Large intestine (tissue), 3 donors: ENCODE measurements at regions not wholly inside any gene's neighbourhood (a gene's known extent, or its start where the extent isn't known, plus 50 kb on each side); places are given as distances from the start of the nearest gene placed in this dataset.
"Not testable (repeated sequence)": the region's sequence is repeated elsewhere in the genome, so short reads cannot be mapped to it uniquely, and the experiment has no call there.

Source experiments
- DNase-seq, 2 donors: peaks; one replicate each; pipeline versions ENCODE4 v3.0.0 to v3.0.0-alpha.2; 2013
- H3K27ac ChIP-seq: one replicate; pipeline ENCODE4 v1.5.1; 2013; ENCODE audit warnings: low read length
- H3K27me3 ChIP-seq: 2 replicates; pipeline ENCODE4 v1.6.1; 2013; ENCODE audit warnings: low read length; ENCODE audit not compliant: control insufficient read depth, insufficient read depth
- H3K36me3 ChIP-seq: 2 replicates; pipeline ENCODE4 v1.6.1; 2013; ENCODE audit warnings: low read length; ENCODE audit not compliant: control insufficient read depth, insufficient read depth
- H3K4me1 ChIP-seq: one replicate; pipeline ENCODE4 v1.6.1; 2013; ENCODE audit warnings: low read length; ENCODE audit not compliant: control insufficient read depth, insufficient read depth
- H3K4me3 ChIP-seq: one replicate; pipeline ENCODE4 v1.5.1; 2013; ENCODE audit warnings: low read length
- H3K9me3 ChIP-seq: one replicate; pipeline ENCODE4 v1.6.1; 2013; ENCODE audit warnings: mild to moderate bottlenecking, low read depth, low read length, moderate library complexity; ENCODE audit not compliant: control insufficient read depth
- WGBS: methylation state at CpG from one replicate; pipeline ENCODE4 v1.1.5; 2013; ENCODE audit warnings: low lambda C conversion rate; ENCODE audit not compliant: insufficient coverage; 5-methylcytosine and 5-hydroxymethylcytosine counted together

DNA sequence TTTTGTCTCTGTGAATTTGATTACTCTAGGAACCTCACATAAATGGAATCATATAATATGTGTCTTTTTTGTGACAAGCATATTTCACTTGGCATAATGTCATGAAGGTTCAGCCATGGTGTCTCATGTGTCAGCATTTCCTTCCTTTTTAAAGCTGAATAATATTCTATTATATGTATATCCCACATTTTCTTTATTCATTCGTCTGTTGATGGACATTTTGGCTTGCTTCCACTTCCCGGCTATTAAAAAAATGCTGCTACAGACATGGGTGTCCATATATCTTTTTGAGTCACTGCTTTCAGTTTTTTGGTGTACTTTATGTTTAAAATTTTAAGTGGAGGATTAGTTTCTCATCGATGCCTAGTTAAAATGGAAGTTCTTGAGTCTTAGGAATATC is 59.8 kb upstream of the C5orf63 start:
- 100% methylated on average over 2 of the region's 3 CpGs for WGBS
- Histone ChIP-seq H3K9me3 (no peaks in the 10 kb centered on the region), H3K4me1 (no peaks in the 10 kb centered on the region), H3K4me3 (no peak overlapping the region), H3K36me3 (no peaks in the 10 kb centered on the region), H3K27me3 (no peaks in the 10 kb centered on the region), H3K27ac (no peak overlapping the region)
- no peak for DNase-seq

DNA sequence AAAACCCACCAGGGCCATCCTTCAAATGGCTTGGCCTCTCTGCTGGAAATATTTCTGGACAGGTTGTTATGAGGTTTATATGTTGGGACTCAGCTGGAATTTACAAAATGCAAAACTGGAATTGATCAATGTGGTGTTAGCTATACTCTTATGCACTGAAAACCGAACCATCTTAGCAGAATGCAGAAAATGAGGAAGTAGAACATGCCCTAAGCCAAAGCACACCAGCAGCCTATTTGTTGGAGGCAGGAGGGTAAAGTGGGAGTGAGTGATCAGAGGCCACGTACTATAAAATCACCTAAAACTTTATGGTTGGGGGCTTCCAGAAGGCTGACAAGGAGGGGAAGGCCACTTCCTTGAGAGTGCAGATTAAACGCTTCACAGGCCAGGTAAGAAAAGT is 63.6 kb upstream of the C5orf63 start:
- no peaks in the 10 kb centered on the region for H3K9me3 ChIP-seq
- H3K4me3 ChIP-seq, result no peak overlapping the region
- H3K36me3 ChIP-seq, result no peaks in the 10 kb centered on the region
- 86% methylated on average over 1 of the region's 3 CpGs for WGBS
- H3K27ac ChIP-seq, result no peak overlapping the region
- no peak for DNase-seq
- H3K27me3 ChIP-seq, result no peaks in the 10 kb centered on the region
- H3K4me1 ChIP-seq, result no peaks in the 10 kb centered on the region

DNA sequence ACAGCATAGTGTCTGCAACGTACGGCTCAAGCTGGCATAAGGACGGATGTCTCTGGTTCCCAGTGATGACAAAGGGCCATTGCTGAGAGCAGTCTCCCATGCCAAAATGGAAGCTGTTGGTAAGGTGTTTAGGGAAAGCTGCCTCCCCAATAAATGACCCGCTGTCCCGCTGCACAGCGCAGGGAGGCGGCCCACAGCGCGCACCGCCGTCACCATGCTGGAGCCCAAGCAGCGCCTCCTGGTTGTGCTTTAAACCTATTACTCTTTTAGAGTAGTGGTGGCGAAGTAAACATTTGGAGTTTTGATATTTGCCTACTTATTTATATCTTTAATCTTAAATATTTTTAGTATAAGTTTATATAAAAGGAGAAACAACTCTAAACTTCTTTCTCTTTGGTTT is 70.4 kb upstream of the C5orf63 start:
- no CpG with 5 or more reads among the region's 13 CpGs for WGBS

DNA sequence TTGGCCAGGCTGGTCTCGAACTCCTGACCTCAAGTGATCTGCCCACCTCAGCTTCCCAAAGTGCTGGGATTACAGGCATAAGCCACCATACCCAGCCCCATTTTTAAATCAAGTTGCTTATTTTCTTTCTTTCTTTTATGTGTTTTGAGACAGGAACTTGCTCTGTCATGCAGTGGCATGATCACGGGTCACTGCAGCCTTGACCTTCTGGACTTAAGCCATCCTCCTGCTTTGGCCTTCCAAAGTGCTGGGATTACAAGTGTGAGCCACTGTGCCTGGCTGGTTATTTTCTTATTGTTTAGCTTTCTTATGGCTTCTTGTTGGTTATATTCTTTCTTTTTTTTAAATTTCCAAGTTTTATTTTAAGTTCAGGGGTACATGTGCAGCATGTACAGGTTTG is 79.7 kb upstream of the C5orf63 start:
- Histone ChIP-seq H3K4me3 (no peak overlapping the region), H3K9me3 (no peaks in the 10 kb centered on the region), H3K4me1 (no peaks in the 10 kb centered on the region), H3K27ac (no peak overlapping the region), H3K27me3 (no peaks in the 10 kb centered on the region), H3K36me3 (no peaks in the 10 kb centered on the region)
- DNase-seq, result no peak
- no CpG with 5 or more reads among the region's 2 CpGs for WGBS

More for the DNA sequence above, 70.4 kb upstream of the C5orf63 start:
- Histone ChIP-seq H3K27ac (no peak overlapping the region), H3K9me3 (peaks cover 3% of the 10 kb centered on the region), H3K36me3 (no peaks in the 10 kb centered on the region), H3K27me3 (peaks cover 6% of the 10 kb centered on the region), H3K4me1 (no peaks in the 10 kb centered on the region), H3K4me3 (no peak overlapping the region)
- DNase-seq, result no peak

DNA sequence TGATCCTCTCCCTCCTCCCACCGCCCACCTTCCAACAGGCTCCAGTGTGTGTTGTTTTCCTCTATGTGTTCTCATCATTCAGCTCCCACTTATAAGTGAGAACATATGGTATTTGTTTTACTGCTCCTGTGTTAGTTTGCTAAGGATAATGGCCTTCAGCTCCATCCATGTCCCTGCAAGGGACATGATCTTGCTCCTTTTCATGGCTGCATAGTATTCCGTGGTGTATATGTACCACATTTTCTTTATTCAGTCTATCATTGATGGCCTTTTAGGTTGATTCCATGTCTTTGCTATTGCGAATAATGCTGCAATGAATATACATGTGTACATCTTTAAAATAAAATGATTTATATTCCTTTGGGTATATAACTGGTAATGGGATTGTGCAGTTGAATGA is 80.2 kb upstream of the C5orf63 start:
- H3K4me3 ChIP-seq, result no peak overlapping the region
- no peaks in the 10 kb centered on the region for H3K4me1 ChIP-seq
- no peak overlapping the region for H3K27ac ChIP-seq
- H3K9me3 ChIP-seq, result no peaks in the 10 kb centered on the region
- WGBS, result 100% methylated on average over 1 of the region's 3 CpGs
- no peaks in the 10 kb centered on the region for H3K27me3 ChIP-seq
- no peak for DNase-seq
- no peaks in the 10 kb centered on the region for H3K36me3 ChIP-seq

DNA sequence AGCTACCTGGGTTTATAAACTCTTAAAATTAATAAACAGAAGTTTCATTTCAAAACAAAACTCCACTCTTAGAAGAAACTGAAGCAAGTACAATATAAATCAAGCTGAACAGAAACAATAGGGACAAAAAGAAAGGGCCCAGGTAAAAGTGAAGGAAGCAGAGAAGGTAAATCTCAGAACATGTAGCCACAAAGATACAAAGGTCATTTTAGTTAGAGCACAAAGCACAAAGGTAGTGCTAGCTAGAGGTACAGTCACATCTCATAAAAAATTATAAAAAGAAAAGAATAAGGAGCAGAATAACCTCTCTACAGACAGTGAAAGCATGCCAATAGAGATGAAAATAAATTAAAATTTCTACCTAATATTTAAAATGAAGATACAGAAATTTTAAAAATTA is 90.4 kb upstream of the C5orf63 start:
- Histone ChIP-seq H3K4me1 (no peaks in the 10 kb centered on the region), H3K36me3 (no peaks in the 10 kb centered on the region), H3K4me3 (no peak overlapping the region), H3K9me3 (no peaks in the 10 kb centered on the region), H3K27ac (no peak overlapping the region), H3K27me3 (no peaks in the 10 kb centered on the region)
- peak in 1 of 2 donors; percentile 20 for DNase-seq

DNA sequence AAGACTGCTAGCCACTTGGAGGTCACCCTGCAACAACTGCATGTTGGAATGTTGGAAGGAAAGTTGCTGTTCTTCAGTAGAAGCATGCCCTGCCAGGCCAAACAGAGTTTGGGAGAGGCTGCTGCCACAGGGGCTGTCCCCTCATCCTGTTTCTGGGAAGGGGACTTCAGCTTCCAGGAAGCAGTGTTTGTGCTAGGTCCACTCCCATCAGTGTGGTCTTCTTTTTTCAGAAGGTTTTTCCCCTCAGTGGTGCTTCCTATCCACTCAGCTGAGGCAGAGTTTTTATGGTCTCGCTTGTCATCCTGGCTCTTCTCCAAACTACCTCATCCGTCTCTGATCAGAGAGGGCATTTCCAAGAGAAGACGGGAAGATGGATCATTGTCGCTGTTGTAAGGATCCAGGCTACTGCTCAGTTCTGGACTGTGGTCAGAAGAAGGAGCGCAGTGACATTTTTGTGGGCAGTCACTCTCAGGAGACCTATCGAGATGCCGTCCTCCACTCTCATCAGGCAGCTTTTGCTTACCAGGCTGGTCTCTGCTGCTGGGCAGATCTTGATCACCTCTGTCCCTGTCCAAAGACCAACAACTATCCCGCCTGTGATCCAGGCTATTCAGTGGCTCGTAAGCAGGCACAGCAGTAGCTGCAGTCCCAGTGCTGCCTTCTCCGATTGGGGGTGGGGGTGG is 97.8 kb upstream of the C5orf63 start:
- Histone ChIP-seq H3K27me3 (no peaks in the 10 kb centered on the region), H3K36me3 (no peaks in the 10 kb centered on the region), H3K4me1 (no peaks in the 10 kb centered on the region), H3K9me3 (peaks cover 6% of the 10 kb centered on the region), H3K4me3 (no peak overlapping the region), H3K27ac (no peak overlapping the region)
- WGBS, result 83% methylated on average over 1 of the region's 10 CpGs
- no peak for DNase-seq

DNA sequence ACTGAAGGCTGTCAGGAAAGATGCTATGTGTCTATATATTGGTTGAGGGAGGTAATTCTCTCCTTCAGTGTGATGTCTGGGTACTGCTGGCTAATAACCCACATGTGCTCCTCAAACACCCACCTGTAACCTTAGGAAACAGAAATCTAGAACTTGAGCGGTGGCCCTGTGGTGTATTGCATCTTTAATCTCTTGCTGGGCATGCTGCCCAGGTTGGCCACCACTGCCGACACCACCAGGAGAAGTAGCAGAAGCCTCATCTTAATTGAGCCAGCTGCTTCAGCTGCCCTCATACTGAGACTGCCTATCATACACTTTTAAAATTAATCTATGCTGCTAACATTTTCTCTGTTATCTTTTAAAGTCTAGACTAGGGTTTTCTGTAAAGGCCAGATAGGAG is 103.5 kb upstream of the C5orf63 start:
- no peak for DNase-seq
- Histone ChIP-seq H3K4me1 (no peaks in the 10 kb centered on the region), H3K9me3 (peaks cover 6% of the 10 kb centered on the region), H3K4me3 (no peak overlapping the region), H3K27ac (no peak overlapping the region), H3K36me3 (no peaks in the 10 kb centered on the region), H3K27me3 (no peaks in the 10 kb centered on the region)
- no CpG with 5 or more reads among the region's 2 CpGs for WGBS

DNA sequence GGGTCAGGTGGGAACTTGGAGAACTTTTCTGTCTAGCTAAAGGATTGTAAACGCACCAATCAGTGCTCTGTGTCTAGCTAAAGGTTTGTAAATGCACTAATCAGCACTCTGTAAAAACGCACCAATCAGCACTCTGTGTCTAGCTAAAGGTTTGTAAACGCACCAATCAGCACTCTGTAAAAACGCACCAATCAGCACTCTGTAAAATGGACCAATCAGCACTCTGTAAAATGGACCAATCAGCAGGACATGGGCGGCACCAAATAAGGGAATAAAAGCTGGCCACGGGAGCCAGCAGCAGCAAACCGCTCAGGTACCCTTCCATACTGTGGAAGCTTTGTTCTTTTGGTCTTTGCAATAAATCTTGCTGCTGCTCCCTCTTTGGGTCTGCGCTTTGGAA is 108.0 kb upstream of the MEGF10 start:
- H3K27ac ChIP-seq, H3K27me3 ChIP-seq, H3K4me1 ChIP-seq, H3K36me3 ChIP-seq, H3K4me3 ChIP-seq, DNase-seq, H3K9me3 ChIP-seq: not testable (repeated sequence)
- no CpG with 5 or more reads among the region's 8 CpGs for WGBS

DNA sequence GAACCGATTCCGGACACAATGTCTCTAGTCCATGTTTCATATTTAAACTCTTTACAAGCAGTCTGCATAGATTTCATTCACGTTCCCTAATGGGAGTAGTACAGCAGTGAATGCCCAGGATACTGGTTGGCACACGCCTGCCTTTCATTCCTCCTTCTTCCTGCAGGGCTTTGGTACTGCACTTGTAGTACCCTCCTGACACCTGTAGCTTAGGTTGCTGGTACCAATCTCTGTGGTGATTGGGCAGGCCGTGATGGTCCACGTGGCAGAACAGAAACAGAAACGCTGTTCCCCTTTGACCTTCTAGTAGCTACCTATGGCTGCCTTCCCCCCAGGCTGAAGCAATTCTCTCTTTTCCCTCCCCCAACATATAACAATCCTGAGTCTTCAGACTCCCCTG is 107.3 kb upstream of the MEGF10 start:
- Histone ChIP-seq H3K9me3 (no peaks in the 10 kb centered on the region), H3K4me3 (no peak overlapping the region), H3K27me3 (peaks cover 2% of the 10 kb centered on the region), H3K36me3 (no peaks in the 10 kb centered on the region), H3K4me1 (no peaks in the 10 kb centered on the region), H3K27ac (no peak overlapping the region)
- DNase-seq, result no peak
- WGBS, result 100% methylated on average over 3 of the region's 7 CpGs

DNA sequence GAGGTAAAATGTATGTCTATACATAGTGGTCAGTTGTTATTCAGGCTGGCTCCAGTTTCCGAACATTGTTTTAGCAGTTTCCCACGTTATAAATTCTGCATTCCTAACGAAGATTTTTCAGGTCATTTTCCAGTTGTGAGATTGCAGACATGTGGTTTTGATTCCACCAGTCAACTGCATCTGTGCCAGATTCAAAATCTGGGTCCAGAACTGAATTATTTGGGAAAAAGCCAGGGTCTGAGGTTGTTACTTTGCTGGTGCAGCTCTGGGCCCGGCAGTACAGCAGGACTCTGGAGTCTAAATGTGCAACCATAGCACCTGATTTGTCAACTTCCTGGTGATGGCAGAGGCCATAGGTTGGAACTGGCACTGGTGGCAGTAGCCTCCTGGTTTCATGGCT is 105.7 kb upstream of the MEGF10 start:
- no peaks in the 10 kb centered on the region for H3K36me3 ChIP-seq
- H3K27ac ChIP-seq, result no peak overlapping the region
- H3K4me1 ChIP-seq, result no peaks in the 10 kb centered on the region
- H3K27me3 ChIP-seq, result peaks cover 2% of the 10 kb centered on the region
- no peak overlapping the region for H3K4me3 ChIP-seq
- no peaks in the 10 kb centered on the region for H3K9me3 ChIP-seq
- 100% methylated on average over 1 of the region's 4 CpGs for WGBS
- no peak for DNase-seq
